IMR-90 (cell line): ENCODE measurements at regions not wholly inside any gene's neighbourhood (a gene's known extent, or its start where the extent isn't known, plus 50 kb on each side); places are given as distances from the start of the nearest gene placed in this dataset.

ENCODE experiments used
- CEBPB ChIP-seq: IDR thresholded peaks from 2 replicates; pipeline ENCODE4 v1.6.1; 2012; ENCODE audit warnings: low read depth, low read length, improper control_type of control experiment
- MAZ ChIP-seq: IDR thresholded peaks from 2 replicates; pipeline ENCODE4 v1.6.1; 2012; ENCODE audit warnings: low read depth, mild to moderate bottlenecking, low read length, improper control_type of control experiment, moderate library complexity, borderline replicate concordance
- MXI1 ChIP-seq: IDR thresholded peaks from 2 replicates; pipeline ENCODE4 v1.6.1; 2012; ENCODE audit warnings: low read depth, mild to moderate bottlenecking, low read length, moderate library complexity, borderline replicate concordance
- RAD21 ChIP-seq: IDR thresholded peaks from 2 replicates; pipeline ENCODE4 v1.6.1; 2012; ENCODE audit warnings: low read length, improper control_type of control experiment
- TF ChIP-seq, protein P1 (sequence below): conservative IDR thresholded peaks from 2 replicates; pipeline ENCODE4 v1.5.1; 2012; ENCODE audit warnings: mild to moderate bottlenecking, low read depth, low read length, improper control_type of control experiment

DNA sequence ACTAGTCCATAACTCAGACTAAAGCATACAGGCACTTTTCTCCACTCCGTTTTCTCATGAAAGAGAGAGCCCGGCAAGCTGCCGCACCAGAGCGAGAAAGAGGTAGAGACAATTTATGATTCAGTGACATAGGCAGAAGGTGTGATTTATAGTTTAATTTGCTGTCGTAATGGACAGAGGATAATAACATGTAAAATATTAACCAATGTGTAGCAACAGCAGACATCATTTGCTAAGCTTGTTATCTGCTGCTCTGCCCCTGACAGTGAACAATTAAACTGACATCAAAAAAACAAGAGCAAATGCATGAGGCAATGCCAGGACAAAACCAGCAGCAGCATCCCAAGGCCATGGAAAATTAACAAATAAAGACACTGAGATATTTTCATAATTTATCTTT, 214.0 kb downstream of the ATG4C start:
- TF ChIP-seq MAZ: no peak
- TF ChIP-seq MXI1: no peak
- TF ChIP-seq, protein P1, sequence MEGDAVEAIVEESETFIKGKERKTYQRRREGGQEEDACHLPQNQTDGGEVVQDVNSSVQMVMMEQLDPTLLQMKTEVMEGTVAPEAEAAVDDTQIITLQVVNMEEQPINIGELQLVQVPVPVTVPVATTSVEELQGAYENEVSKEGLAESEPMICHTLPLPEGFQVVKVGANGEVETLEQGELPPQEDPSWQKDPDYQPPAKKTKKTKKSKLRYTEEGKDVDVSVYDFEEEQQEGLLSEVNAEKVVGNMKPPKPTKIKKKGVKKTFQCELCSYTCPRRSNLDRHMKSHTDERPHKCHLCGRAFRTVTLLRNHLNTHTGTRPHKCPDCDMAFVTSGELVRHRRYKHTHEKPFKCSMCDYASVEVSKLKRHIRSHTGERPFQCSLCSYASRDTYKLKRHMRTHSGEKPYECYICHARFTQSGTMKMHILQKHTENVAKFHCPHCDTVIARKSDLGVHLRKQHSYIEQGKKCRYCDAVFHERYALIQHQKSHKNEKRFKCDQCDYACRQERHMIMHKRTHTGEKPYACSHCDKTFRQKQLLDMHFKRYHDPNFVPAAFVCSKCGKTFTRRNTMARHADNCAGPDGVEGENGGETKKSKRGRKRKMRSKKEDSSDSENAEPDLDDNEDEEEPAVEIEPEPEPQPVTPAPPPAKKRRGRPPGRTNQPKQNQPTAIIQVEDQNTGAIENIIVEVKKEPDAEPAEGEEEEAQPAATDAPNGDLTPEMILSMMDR: no peak
- no peak for TF ChIP-seq RAD21
- no peak for TF ChIP-seq CEBPB
